Choroid plexus epithelial cell (primary cell): ENCODE measurements at regions not wholly inside any gene's neighbourhood (a gene's known extent, or its start where the extent isn't known, plus 50 kb on each side); places are given as distances from the start of the nearest gene placed in this dataset.

Source experiments
- DNase-seq: peaks from one replicate; pipeline ENCODE4 v3.0.0-alpha.2; 2010; ENCODE audit warnings: low read depth
- H3K4me3 ChIP-seq: 2 replicates; pipeline ENCODE4 v1.5.1; 2011; ENCODE audit warnings: low read depth, mild to moderate bottlenecking, control low read depth, low read length, moderate library complexity
- TF ChIP-seq, protein P1 (sequence below): conservative IDR thresholded peaks from 2 replicates; pipeline ENCODE4 v1.5.1; 2011; ENCODE audit warnings: low read depth, mild to moderate bottlenecking, control low read depth, inconsistent platforms, low read length, moderate library complexity

DNA sequence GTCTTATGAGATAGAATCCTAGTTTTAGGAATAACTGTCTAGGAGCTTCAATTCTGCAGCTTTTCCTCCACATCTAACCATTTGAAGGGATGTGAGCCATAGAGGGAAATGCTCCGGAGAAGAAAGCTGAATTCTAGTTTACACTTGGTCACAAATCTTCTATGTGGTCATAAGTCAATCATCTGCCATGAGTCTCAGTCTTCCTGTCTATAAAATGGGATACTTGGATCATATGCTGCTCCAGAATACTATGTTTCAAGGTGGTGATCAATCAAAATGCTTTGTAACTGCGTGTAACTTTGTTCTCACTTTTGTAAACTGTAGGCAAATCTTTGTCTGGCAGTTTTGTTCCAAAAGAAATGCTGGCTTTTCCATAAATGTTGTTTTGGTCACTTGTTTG is 152.0 kb upstream of the SV2C start:
- TF ChIP-seq, protein P1, sequence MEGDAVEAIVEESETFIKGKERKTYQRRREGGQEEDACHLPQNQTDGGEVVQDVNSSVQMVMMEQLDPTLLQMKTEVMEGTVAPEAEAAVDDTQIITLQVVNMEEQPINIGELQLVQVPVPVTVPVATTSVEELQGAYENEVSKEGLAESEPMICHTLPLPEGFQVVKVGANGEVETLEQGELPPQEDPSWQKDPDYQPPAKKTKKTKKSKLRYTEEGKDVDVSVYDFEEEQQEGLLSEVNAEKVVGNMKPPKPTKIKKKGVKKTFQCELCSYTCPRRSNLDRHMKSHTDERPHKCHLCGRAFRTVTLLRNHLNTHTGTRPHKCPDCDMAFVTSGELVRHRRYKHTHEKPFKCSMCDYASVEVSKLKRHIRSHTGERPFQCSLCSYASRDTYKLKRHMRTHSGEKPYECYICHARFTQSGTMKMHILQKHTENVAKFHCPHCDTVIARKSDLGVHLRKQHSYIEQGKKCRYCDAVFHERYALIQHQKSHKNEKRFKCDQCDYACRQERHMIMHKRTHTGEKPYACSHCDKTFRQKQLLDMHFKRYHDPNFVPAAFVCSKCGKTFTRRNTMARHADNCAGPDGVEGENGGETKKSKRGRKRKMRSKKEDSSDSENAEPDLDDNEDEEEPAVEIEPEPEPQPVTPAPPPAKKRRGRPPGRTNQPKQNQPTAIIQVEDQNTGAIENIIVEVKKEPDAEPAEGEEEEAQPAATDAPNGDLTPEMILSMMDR = no peak
- DNase-seq = no peak
- H3K4me3 ChIP-seq = no peak overlapping the region

DNA sequence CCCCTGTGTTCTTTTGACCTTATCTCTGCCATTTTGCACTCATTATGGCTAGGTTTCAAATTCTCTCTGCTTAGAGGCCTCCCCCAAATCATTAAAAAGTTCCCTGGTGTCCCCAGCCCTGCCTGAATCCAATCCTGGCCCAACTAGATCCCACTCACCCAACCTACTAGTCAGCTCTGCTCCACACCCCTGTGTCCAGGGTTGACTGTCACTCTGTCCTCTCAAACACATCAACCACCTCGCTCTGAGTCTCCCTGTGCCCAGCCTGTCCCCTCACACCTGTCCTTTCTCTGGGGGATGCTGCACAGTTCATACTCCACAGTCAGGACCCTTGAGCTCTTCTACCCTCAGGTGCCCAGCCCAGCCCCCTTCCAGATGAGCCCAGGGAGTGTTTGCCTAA is 154.2 kb upstream of the SV2C start:
- TF ChIP-seq, protein P1 = no peak
- H3K4me3 ChIP-seq = no peak overlapping the region
- no peak for DNase-seq

DNA sequence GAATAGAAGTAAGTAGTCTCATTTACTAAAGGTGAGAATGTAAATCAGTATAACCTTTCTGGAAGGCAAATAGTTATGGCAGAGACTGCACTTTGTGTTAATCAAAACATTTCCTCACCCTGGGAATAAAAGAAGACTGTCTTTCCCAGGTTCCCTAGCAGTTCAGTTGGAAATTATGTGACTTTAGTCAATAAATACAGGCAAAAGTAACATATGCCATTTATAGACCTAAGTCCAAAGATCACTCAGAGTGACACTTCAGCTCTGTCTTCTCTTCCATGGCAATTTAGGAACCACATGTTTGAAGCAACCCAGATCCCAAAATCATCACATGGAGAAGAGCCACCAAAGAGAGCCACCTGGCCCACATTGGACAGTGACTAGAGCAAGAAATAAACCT is 160.7 kb upstream of the SV2C start:
- TF ChIP-seq, protein P1 = no peak
- no peak overlapping the region for H3K4me3 ChIP-seq
- no peak for DNase-seq

DNA sequence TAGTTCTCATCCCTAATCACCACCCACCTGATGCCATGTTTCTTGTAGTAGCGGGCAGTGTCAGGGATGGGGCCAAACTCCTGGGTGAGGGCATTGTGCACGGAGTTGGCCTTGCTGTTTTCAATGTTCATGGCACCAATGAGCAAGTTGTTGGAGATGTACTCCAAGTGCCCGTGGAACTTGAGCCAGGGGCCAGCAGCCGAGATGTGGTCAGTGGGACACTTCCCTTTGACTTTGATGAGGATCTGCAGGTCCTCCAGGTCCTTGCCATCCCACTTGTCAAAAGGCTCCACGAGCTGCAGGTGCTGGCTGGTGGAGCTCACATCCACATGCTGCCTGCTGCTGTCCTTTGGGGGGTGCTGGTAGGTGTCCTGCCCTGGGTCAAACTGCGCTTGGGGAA is 162.2 kb upstream of the SV2C start:
- DNase-seq = no peak
- TF ChIP-seq, protein P1 = no peak
- H3K4me3 ChIP-seq = no peak overlapping the region

DNA sequence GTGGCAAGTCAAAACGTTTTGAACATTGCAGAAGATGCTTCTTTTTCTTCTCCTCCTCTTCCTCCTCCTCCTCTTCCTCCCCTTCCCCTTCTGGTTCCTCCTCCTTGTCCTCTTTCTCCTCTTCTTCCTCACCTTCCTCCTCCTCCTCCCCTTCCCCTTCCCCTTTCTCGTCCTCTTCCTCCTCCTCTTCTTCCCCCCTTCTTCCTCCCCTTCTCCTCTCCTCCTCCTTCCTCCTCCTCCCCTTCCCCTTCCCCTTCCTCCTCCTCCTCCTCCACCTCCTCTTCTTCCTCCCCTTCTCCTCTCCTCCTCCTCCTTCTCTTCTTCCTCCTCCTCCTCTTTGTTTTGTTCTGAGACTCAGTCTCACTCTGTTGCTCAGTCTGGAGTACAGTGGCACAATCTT is 167.0 kb upstream of the SV2C start:
- no peak for DNase-seq
- TF ChIP-seq, protein P1 = no peak
- H3K4me3 ChIP-seq = no peak overlapping the region

DNA sequence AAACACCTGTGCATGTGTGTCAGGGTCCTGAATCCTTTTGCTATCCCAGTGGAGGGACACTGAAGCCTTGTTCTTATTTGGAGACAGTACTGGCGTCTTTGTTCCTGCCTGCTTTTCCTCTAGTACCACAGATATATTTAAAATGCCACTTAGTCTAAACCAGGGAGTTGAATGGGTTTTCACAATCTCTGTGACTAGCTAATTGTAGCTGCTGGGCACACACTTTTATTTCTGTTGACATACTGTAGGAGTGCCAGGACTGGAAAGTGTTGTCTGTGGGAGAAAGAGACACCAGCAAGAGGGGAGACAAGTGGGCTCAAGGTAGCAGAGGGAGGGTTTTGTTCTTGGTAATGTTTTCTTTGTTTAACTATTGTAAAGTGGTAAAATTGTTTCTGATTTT is 174.0 kb upstream of the SV2C start:
- DNase-seq = no peak
- H3K4me3 ChIP-seq = no peak overlapping the region
- TF ChIP-seq, protein P1 = no peak

DNA sequence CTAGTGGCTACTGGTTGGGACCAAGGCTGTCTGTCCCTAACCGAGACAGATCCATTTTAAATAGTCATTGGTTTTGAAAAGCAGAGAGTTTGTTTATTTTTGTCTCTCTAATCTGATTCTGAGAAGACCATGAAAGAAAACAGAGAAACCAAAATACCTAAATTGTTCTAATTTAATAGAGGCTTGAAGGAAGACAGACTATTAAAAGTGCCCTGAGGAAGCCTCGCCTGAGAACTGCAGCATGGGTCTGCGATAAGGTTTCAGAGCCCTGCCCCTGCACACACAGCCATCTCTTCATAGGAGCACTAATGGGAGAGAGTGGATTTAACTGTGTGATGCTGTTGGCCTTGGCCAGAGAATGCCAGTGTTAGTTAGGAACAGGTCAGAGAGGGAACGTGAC is 175.5 kb upstream of the SV2C start:
- TF ChIP-seq, protein P1 = no peak
- no peak for DNase-seq
- no peak overlapping the region for H3K4me3 ChIP-seq
